ENCODE measurements at regions not wholly inside any gene's neighbourhood (a gene's known extent, or its start where the extent isn't known, plus 50 kb on each side); places are given as distances from the start of the nearest gene placed in this dataset.

- no peaks in the 10 kb centered on the region for H3K27me3 ChIP-seq
- H3K9me2 ChIP-seq (replicated peaks; ENCODE audit: insufficient read depth): no peaks in the 10 kb centered on the region
- H2AFZ ChIP-seq: no peak overlapping the region
- H3K4me1 ChIP-seq (ENCODE audit: insufficient read depth): peaks cover 18% of the 10 kb centered on the region
- WGBS (ENCODE audit: low lambda C conversion rate, missing lambda C conversion rate): 67% methylated on average over 5 of the region's 5 CpGs
- no peak overlapping the region for H3K4me2 ChIP-seq
- H3K79me2 ChIP-seq: no peaks in the 10 kb centered on the region
- H3K36me3 ChIP-seq (replicated peaks; ENCODE audit: insufficient read depth, low read depth): no peaks in the 10 kb centered on the region
- H3K9me3 ChIP-seq (ENCODE audit: low read depth): no peaks in the 10 kb centered on the region
- no peak for DNase-seq (ENCODE audit: low spot score)
- H3K27ac ChIP-seq: no peak overlapping the region
- TF ChIP-seq, protein P1, sequence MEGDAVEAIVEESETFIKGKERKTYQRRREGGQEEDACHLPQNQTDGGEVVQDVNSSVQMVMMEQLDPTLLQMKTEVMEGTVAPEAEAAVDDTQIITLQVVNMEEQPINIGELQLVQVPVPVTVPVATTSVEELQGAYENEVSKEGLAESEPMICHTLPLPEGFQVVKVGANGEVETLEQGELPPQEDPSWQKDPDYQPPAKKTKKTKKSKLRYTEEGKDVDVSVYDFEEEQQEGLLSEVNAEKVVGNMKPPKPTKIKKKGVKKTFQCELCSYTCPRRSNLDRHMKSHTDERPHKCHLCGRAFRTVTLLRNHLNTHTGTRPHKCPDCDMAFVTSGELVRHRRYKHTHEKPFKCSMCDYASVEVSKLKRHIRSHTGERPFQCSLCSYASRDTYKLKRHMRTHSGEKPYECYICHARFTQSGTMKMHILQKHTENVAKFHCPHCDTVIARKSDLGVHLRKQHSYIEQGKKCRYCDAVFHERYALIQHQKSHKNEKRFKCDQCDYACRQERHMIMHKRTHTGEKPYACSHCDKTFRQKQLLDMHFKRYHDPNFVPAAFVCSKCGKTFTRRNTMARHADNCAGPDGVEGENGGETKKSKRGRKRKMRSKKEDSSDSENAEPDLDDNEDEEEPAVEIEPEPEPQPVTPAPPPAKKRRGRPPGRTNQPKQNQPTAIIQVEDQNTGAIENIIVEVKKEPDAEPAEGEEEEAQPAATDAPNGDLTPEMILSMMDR (IDR thresholded peaks at IDR 0.05; ENCODE audit: poor library complexity): no peak
- TF ChIP-seq EZH2 (IDR thresholded peaks at IDR 0.05; ENCODE audit: borderline replicate concordance): no peak
- no peaks in the 10 kb centered on the region for H4K20me1 ChIP-seq (ENCODE audit: insufficient read depth, poor library complexity, severe bottlenecking)
- H3K4me3 ChIP-seq: no peak overlapping the region
These were observed 89.7 kb upstream of the TAB2 start for GRCh38 chr6:149227796-149228195.

DNA sequence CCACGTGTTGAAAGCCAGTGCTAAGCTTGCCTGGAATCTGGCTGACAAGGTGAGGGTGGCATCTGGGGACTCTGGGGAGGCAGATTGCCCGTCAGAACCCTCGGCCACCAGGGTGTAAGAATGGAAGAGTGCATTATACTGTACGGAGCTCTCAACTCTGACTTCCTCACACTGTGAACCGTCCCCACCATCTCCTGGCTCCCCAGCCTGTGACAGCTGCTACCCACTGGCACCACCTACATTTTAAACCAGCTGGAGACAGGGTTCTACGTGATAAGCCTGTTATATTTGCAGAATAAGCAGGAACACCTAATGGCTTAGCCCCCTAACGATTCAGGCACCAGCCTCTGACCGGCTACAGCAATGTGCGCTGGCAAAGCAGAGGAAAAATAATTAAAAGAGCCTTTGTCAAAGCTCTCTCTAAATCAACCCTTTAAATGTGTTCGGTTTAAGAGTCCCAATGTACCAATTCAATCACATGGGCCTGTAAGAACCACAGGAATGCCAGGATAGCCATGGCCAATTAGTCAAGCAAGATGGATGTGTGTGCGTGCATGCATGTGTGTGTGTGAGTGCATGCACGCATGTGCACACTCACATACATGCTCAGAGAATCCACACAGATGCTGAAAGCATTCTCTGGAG lies 89.1 kb upstream of the TAB2 start:
- no peak overlapping the region for H3K27ac ChIP-seq
- H3K79me2 ChIP-seq: no peaks in the 10 kb centered on the region
- TF ChIP-seq EZH2phosphoT487 (IDR thresholded peaks at IDR 0.05; ENCODE audit: low read depth, severe bottlenecking, unreplicated experiment) (no peak), EZH2 (IDR thresholded peaks at IDR 0.05; ENCODE audit: borderline replicate concordance) (no peak)
- no peaks in the 10 kb centered on the region for H3K27me3 ChIP-seq
- no peaks in the 10 kb centered on the region for H4K20me1 ChIP-seq (ENCODE audit: insufficient read depth, poor library complexity, severe bottlenecking)
- H3K4me2 ChIP-seq: no peak overlapping the region
- no peak overlapping the region for H2AFZ ChIP-seq
- H3K36me3 ChIP-seq (replicated peaks; ENCODE audit: insufficient read depth, low read depth): no peaks in the 10 kb centered on the region
- WGBS (ENCODE audit: low lambda C conversion rate, missing lambda C conversion rate): 80% methylated on average over 12 of the region's 12 CpGs
- H3K9me3 ChIP-seq (ENCODE audit: low read depth): no peaks in the 10 kb centered on the region
- DNase-seq (ENCODE audit: low spot score): no peak
- no peak overlapping the region for H3K4me3 ChIP-seq
- H3K9me2 ChIP-seq (replicated peaks; ENCODE audit: insufficient read depth): no peaks in the 10 kb centered on the region
- H3K4me1 ChIP-seq (ENCODE audit: insufficient read depth): peaks cover 19% of the 10 kb centered on the region

DNA sequence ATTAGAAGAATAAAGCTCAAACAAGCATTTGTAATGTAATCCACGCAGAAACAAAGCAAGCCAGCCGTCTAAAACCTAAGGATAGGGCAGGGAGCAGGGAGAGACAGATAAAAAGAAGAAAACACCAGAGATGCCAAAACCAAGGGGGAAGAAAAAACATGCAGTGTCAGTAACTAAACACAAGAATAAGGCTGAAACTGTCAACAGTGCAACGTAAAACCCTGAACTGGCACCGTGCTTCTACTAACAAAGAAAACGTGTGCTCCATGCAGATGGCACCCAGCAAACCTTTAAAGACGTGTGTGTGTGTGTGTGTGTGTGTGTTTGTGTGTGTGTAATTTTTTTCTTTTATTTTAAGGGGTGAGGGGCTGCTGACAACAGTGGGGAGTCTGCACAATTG lies 88.4 kb upstream of the TAB2 start:
- no peak overlapping the region for H3K27ac ChIP-seq
- WGBS (ENCODE audit: low lambda C conversion rate, missing lambda C conversion rate): 79% methylated on average over 6 of the region's 6 CpGs
- H3K27me3 ChIP-seq: no peaks in the 10 kb centered on the region
- TF ChIP-seq, protein P1 (IDR thresholded peaks at IDR 0.05; ENCODE audit: poor library complexity): no peak
- TF ChIP-seq EZH2 (IDR thresholded peaks at IDR 0.05; ENCODE audit: borderline replicate concordance) (no peak), EZH2phosphoT487 (IDR thresholded peaks at IDR 0.05; ENCODE audit: low read depth, severe bottlenecking, unreplicated experiment) (no peak)
- no peaks in the 10 kb centered on the region for H3K9me2 ChIP-seq (replicated peaks; ENCODE audit: insufficient read depth)
- no peaks in the 10 kb centered on the region for H3K9me3 ChIP-seq (ENCODE audit: low read depth)
- H3K4me2 ChIP-seq: no peak overlapping the region
- H3K36me3 ChIP-seq (replicated peaks; ENCODE audit: insufficient read depth, low read depth): no peaks in the 10 kb centered on the region
- H2AFZ ChIP-seq: no peak overlapping the region
- no peaks in the 10 kb centered on the region for H3K79me2 ChIP-seq
- no peak for DNase-seq (ENCODE audit: low spot score)
- no peaks in the 10 kb centered on the region for H4K20me1 ChIP-seq (ENCODE audit: insufficient read depth, poor library complexity, severe bottlenecking)
- H3K4me1 ChIP-seq (ENCODE audit: insufficient read depth): peaks cover 19% of the 10 kb centered on the region
- H3K4me3 ChIP-seq: no peak overlapping the region

- H3K27me3 ChIP-seq: no peaks in the 10 kb centered on the region
- H3K36me3 ChIP-seq (replicated peaks; ENCODE audit: insufficient read depth, low read depth): no peaks in the 10 kb centered on the region
- H2AFZ ChIP-seq: no peak overlapping the region
- WGBS (ENCODE audit: low lambda C conversion rate, missing lambda C conversion rate): over 99% methylated on average over 5 of the region's 5 CpGs
- H3K4me2 ChIP-seq: no peak overlapping the region
- H3K4me3 ChIP-seq: no peak overlapping the region
- H4K20me1 ChIP-seq (ENCODE audit: insufficient read depth, poor library complexity, severe bottlenecking): no peaks in the 10 kb centered on the region
- H3K9me2 ChIP-seq (replicated peaks; ENCODE audit: insufficient read depth): no peaks in the 10 kb centered on the region
- no peaks in the 10 kb centered on the region for H3K79me2 ChIP-seq
- H3K4me1 ChIP-seq (ENCODE audit: insufficient read depth): peaks cover 14% of the 10 kb centered on the region
- no peak overlapping the region for H3K27ac ChIP-seq
- no peak for TF ChIP-seq EZH2 (IDR thresholded peaks at IDR 0.05; ENCODE audit: borderline replicate concordance)
- TF ChIP-seq, protein P1 (IDR thresholded peaks at IDR 0.05; ENCODE audit: poor library complexity): no peak
- no peak for TF ChIP-seq EZH2phosphoT487 (IDR thresholded peaks at IDR 0.05; ENCODE audit: low read depth, severe bottlenecking, unreplicated experiment)
- no peak for DNase-seq (ENCODE audit: low spot score)
- no peaks in the 10 kb centered on the region for H3K9me3 ChIP-seq (ENCODE audit: low read depth)
These were observed 86.6 kb upstream of the TAB2 start for GRCh38 chr6:149230712-149231460.

Data from hepatocyte (in vitro differentiated cells).